NCI-H345 treated with DMSO at 0.1 percent for 48 hours (cell line): ENCODE measurements at regions not wholly inside any gene's neighbourhood (a gene's known extent, or its start where the extent isn't known, plus 50 kb on each side); places are given as distances from the start of the nearest gene placed in this dataset.

ENCODE experiments used
- DNase-seq: peaks from one replicate; lab custom pipeline; 2025; ENCODE audit not compliant: unreplicated experiment; lab: John Stamatoyannopoulos, UW

DNA sequence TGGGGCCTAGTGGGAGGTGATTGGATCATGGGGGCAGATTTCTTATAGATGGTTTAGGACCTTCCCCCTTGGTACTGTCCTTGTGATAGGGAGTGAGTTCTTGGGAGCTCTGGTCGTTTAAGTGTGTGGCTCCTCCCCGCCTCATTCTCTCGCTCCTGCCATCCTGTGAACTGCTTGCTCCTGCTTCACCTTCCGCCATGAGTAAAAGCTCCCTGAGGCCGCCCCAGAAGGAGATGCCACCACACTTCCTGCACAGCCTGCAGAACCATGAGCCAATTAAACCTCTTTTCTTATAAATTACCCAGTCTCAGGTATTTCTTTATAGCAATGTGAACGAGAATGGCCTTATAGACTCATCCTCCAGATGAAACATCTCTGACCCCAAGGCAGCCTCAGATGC is 101.5 kb downstream of the KCNF1 start:
- no peak for DNase-seq

DNA sequence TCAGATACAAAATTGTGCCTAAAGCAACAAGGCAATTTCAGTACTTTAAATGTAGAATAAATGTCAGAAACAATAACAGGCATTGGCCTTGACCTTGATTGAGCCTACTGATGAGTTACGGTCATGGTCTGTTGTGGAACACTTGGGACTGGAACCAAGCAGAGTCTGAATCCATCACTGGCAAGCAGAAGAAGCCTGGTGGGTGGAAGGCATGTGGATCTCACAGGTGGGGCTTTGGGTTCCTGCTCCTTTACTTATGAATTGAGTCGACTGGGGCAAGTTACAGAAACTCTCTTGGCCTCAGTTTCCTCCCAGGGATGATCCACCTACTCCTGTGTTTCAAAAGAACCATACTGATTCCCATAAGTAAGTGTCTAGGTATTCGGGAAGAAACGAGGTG is 102.3 kb downstream of the KCNF1 start:
- no peak for DNase-seq

DNA sequence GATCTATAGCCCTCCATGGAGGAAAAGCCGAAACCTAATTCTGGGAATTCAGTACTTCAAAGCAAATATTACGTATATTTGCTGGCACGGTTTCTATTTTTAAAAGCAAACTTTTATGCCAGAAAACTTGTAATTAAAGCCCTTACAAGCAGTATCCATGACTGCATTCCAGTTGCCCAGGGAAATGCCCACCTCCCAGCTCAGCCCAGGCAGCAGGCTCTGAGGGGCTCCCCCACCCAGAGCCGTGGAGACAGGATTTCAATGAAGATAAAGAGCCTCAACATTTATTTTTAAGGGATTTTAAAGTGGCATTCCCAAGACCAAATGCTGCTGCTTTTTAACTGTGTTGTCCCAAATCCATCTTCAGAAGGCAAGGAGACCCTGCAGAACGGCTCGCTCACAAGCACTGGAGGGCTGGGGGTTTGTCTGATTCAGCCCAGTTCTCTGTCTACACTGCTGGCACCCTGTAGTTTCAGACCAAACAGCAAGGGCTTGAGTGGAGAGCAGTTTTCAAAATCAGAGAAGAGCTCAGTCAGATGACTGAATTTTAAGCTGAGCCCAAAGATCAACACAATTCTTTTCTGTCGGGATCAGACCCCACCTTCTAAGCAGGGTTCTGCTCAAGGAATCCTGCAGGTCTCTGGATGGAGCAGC is 105.1 kb downstream of the KCNF1 start:
- DNase-seq = no peak

DNA sequence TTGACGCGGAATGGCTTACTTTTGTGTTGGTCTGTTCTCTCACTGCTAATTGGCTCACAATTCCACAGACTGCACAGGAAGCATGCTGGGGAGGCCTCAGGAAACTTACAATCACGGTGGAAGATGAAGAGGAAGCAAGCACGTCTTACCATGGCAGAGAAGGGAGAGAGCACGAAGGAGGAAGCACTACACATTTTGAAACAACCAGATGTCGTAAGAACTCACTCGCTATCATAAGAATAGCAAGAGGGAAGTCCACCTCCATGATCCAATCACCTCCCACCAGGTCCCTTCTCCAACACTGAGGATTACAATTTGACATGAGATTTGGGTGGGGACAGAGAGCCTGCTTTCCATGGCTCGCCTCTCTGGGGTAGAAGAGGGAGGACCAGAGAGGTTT is 106.2 kb downstream of the KCNF1 start:
- DNase-seq = no peak

DNA sequence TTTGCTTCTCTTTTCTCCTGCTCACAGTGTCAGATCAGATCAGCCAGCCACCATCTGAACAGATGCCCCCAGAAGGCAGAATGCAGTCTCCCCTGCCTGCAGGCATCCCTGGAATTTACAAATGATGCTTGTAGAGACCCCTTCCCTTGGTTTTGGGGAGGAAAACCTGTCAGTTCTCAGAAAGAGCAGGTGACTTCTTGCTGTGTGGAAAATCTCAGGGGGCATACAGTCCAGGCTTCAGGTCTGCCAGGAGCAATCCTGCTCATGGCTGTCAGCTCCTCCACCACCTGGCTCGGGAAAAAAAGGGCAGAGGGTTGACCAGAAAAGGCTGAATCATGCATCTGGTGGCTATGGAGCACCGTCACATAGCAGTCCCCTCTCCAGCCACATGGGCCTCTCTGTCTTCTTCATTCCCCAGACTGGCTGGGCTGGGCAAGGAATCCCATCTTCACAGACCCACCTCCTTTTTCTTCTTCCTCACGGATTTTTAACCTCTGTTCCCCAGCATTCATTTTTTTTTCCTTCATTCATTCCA is 107.0 kb downstream of the KCNF1 start:
- DNase-seq = no peak

DNA sequence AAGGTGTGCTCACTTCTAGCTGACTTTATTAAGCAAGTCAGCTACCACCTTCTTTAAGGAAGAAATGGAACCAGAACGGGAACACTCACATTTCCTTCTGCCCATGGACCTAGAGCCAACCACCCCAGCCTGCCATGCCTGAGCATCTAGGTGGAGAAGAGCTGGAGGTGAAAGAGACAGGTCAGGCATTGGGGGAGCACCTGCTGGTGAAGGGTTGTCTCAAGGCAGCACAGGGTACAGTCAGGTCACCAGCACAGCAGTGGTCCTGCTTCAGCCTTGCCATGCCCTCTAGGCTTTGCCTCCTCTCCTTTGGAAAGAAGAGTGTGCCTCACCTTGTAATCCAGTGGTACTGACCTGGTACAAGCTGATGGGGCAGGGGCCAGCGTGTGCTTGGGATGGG is 107.9 kb downstream of the KCNF1 start:
- no peak for DNase-seq

DNA sequence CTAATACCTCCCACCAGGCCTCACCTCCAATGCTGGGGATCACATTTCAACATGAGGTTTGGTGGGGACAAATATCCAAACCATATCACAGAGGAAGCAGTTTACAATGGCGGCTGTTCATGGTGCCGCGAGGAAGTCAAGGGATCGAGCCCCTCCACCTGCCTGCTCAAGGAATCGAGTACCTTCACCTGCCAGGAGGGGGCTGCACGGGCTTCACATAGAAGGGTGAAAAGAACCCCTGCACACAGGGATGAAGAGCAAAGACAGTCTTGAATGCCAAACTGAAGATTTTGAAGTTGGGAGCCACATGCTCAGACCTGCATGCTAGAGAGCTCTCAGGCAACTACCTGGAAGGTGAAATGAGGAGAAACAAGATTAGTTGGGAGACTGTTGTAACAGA is 110.3 kb downstream of the KCNF1 start:
- no peak for DNase-seq

DNA sequence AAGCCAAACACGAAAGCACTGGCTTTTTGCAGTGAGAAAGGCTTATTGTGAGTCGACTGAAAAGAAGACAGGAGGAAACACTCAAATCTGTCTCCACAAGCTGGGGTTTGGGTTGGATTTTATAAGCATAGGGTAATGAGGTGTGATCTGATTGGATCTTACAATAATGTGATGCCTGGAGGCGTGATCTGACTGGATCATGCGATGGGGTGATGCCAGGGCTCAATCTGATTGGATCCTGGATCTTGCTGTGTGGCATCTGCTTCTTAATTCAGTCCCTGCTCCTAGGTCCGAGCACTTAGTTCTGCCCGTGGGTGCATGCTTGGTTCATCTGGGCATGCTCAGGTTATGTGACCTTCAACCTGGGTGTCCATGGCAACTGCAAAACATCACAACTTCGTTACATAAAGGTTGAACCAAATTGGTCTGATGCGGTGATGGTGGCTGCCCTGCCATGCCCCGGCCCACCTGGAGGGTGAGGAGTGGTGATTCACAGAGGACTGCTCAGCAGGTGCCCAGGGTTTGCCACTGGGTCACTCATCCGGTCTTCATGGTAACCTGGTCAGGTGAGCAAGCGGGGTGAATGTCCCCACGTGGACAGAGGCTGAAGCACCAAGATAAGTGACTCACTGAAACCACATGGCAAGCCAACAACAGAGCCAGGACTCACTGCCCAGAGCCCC is 111.0 kb downstream of the KCNF1 start:
- DNase-seq = no peak

DNA sequence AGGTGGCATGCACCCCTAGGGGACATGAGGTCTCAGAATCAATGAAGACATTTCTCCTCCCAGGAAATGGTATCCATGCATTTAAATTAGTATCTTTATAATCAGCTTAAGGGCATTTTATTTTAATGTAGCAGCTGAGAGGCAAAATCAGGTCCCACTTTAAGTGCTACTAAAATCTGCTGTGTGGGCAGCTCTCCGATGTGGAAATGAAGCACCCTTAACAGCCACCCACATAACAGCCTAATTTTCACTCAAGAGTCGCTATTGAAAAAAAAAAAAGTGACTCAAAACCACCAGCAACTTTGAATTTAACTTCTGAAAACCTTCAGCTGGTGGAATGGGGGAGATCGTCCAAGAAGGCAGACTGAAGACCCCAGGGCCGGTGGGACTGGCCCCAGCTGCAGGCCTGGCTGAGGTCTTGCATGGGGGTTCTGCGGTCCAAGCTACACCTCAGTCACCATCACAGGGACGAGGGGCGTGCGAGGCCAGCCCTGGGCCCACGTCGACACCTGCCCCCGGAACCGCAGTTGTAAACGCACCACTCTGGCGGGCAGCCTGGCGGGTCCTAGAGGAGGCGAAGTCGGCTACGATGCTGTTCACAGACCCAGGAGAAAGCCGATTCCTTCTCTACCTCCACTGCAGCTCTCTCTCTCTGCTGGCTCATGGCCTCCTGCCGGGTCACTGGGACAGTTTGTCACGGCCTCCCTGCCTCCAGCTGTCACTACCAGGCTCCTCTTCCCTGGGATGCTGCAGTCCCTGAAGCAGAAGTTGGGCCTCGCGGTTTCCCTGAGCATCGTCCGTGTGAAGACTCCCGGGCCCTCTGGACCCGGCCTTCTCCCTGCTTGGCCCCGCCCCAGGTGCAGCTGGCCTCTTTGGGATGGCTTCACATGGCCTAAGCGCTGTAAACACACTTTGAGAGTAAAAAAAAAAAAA is 111.9 kb downstream of the KCNF1 start:
- no peak for DNase-seq

DNA sequence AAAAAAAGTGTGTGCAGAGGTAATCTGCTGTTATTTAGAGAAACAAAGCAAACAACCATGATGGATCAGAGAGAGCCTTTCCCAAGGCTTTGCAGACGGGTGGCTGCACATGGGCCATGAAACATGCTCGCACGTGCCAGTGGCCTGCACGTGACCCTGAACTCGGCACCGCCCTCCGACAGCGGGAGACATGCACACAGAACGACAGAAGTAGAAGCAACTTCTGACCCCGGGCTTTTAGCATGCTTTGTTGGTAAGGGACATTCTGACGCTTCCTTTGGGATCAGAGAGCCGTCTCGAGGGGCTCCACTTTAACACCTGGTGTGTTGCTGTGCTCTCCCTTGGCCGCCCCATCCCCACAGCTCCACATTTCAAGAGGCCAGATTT is 112.5 kb downstream of the KCNF1 start:
- DNase-seq = no peak

DNA sequence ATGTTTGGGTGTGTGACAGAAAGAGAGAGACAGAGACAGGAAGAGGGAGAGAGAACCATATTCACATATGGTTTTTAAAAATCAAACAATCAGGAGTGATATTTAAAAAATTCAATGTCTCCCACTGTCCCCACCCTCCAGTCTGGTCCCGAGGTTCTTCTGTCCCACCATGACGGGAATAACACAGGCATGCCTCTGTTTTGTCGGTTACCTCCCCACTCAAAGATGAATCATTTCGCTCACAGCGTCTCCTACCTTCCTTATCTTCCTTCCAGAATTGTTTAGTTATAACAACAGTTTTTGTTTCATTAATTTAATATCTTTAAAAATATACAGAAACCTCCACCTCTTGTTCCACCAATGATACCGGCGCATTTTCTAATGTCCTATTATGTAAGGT is 113.0 kb downstream of the KCNF1 start:
- no peak for DNase-seq

DNA sequence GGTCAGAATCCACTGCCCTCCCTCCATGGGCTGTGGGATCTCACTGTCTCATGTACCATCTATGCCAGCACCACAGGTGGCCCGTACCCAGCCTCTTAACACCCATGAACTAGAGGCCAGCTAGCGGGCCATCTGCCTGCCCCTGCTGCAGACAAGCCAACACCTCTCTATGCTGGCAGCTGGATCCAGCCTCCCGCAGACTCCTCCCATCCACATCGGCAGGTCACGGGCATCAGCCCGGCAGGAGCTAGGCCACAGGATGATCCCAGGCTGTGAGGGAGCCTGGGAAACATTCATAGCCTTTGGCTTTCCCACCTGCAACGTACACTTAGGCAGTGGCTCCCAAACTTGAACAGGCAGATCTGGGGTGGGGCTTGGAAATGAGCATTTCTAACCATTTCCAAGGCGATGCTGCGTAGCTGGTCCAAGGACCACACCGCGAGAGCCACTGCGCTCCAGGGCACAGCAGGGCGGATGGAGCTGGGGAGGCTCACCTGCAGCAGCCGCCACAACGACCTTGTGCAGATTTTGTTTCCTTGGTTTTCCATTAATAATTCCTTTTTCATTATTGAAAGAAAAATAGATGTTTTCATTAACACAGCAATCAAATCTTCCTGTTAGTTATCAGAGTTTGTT is 114.7 kb downstream of the KCNF1 start:
- no peak for DNase-seq

DNA sequence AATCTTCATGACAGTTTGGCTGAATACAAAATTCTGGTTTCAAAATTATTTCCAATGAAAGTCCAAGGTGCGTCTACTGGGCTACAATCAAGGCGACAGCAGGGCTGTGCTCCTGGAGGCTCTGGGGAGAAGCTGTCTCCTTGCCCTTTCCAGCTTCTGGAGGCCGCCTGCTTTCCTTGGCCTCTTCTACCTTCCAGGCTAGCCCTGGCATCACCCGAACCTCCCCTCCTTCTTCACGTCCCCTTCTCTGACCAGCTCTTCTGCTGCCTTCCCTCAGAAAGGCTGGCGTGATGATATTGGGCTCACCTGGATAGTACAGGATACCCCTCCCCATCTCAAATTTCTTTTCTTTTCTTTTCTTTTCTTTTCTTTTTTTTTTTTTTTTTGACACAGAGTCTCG is 115.5 kb downstream of the KCNF1 start:
- no peak for DNase-seq

DNA sequence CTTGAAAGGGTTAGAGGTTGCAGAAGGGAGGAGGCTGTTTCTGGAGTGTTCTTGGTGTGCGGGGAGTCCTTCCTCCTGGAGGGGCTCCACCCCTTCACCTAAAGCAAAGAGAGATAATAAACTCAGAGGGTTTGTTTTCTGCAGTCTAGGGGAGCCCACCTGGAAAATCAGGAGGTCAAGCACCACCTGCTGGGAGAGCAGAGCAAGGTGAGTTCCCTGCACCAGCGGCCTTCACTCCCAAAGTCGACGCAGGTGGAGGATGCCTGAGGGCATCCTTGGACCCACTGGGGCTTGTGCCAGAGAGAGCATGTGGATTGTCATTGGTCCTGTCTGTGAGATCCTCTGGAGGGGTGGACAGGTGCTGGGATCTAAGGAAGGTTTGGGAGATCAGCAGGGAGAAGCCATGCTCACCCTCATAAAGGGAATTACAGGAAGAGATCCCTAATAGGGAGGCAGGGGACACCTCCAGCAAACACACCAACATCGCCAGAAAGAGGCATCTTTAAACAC is 116.7 kb downstream of the KCNF1 start:
- DNase-seq = no peak

DNA sequence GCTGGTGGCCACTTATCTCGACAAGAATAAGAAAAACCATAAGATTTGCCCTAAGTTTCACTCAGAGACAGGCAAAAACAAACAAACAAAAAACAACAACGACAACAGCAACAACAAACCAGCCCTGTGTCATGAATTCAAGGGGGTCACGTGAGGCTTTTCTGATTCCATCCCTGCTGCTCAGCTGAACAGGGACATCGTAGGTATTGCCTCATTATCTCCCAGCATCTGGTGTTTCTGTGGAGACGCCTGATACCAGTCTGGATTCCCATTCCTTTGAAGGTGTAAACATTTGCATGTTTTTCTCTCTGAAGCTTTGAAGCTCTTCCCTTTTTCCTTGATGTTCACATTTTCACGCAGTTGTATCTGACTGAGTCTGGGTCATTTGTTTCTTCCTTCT is 117.4 kb downstream of the KCNF1 start:
- no peak for DNase-seq

DNA sequence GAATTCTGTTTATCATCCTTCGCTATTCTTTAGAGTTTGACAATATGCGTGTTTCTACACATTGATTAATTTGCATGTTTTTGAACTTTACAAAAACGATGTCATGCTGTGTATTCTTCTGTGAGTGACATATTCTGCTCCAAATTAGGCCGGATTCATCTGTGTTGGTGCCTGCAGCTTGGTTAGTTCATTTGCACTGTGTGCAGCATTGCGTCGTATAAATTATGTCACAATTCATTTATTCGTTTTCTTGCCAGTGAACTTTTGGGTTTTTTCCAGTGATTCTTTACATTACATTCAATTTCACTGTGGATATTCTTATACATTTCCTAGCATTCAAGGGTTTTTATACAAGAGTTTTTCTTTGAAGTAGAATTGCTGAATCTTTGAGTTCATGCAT is 118.3 kb downstream of the KCNF1 start:
- DNase-seq = no peak

DNA sequence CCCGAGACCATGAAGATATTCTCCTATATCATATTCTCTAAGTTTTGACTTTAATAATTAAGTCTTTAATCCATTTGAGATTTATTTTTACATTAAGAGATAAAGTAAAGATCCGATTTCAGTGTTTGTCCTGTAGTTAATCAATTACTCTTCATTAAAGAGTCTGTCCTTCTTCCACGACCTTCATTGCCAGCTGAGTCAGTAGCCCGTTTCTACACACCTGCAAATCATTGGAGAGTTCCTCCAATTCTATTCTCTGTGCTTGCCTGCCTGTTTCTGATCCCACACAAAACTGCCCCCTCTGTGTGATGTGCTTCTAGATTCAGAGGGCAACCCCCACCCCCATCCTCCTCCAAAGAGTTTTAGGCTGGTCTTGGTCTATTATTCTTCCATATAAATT is 119.2 kb downstream of the KCNF1 start:
- no peak for DNase-seq

DNA sequence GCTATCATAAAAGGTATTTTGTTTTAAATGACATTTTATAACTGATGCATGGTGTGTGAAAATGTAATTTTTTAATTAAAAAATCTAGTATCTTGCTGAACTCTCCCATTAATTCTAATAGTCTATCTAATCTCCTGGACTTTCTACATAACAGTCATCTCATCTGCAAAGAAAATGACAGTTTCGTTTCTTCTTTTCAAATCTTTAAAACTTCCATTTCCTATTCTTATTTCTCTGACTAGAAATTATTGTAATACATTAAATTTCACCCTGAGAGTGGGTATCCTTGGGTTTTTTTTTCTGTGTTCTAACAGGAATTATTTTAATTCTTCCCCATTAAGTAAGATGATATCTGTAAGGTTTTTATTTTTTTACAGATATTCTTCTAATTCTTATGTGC is 120.1 kb downstream of the KCNF1 start:
- DNase-seq = no peak

DNA sequence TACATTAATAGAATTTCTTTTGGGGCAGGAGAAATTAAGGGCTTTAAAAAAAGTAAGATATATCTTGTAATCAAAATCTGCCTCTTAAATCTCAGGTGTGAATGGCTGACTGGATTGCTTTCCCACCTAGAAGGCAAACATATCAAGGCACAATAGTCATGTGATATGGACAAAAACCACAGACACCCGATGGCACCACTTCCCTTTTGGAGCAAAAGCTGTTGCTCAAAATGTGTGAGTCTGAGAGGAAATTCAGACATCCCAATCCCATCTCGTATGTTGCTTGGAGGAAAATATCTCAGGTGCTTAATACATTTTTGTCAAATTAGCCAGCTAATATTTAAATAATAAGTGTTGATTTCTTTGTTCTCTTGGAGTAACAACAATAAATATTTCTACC is 120.7 kb downstream of the KCNF1 start:
- DNase-seq = no peak

DNA sequence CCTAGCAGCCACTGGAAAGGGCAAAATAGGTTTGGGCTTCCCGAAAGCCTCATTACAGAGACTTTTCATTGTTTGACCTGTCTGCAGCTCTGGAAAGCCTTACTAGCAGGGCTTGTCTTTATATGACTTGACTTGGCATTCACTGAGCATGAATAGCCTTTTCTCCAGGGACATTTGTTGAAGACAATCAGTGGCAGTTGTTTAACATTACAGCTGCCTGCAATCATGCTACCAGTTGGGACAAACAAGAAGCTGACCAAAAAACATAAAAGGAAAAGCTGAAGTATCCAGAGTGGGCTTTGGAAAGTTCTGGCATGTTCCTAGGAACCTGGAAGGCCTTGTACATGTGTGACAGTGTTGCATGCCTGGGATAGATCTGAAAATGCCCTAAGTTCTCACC is 121.4 kb downstream of the KCNF1 start:
- no peak for DNase-seq

DNA sequence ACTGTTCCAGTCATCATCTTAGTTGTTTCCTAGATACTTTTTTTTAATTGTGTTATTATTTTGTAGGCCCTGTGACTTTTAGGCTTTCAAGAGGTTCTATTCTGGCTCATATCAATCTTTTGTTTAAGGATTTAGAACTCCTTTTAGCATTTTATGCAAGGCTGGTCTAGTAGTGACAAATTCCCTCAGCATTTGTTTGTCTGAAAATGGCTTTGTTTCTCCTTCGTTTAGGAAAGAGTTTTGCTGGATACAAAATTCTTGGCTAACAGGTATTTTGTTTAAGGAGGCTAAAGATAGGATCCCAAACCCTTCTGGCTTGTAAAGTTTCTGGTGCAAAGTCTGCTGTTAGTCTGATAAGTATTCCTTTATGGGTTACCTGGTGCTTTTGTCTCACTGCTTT is 116.6 kb upstream of the SLC66A3 start:
- DNase-seq = no peak
